Heart left ventricle (tissue), 16 donors: ENCODE measurements at regions not wholly inside any gene's neighbourhood (a gene's known extent, or its start where the extent isn't known, plus 50 kb on each side); places are given as distances from the start of the nearest gene placed in this dataset.
A peak's percentile ranks its signal among the peaks of the same experiment; 100 is the strongest.

Experiments used
- ATAC-seq, 4 donors: fragments of 200-7000 bp; cut with Tn5 transposase; one replicate each; pipeline ENCODE4 v1.9.1; 2020 to 2022; ENCODE audit warnings: moderate library complexity in 4 of 4, mild to moderate bottlenecking in 3 of 4, moderate number of reproducible peaks in 1 of 4
- DNase-seq, 5 donors: peaks; one replicate each; pipeline ENCODE4 v3.0.0-alpha.2; 2020
- H3K27ac ChIP-seq, 12 donors: fragments of 200-600 bp; sonication (generic) in 4 of 12; one replicate each; pipeline versions ENCODE4 v1.5.0 to v1.8.0; 2016 to 2022; ENCODE audit warnings: mild to moderate bottlenecking in 2 of 12
- H3K27me3 ChIP-seq, 9 donors: fragments of 200-600 bp; sonication (generic) in 2 of 9; one replicate each; pipeline versions ENCODE4 v1.5.1 to v1.8.0; 2016 to 2022; ENCODE audit warnings: mild to moderate bottlenecking in 3 of 9
- H3K36me3 ChIP-seq, 9 donors: fragments of 200-600 bp; sonication (generic) in 2 of 9; one replicate each; pipeline versions ENCODE4 v1.5.0 to v1.8.0; 2018 to 2022; ENCODE audit warnings: mild to moderate bottlenecking in 2 of 9
- H3K4me1 ChIP-seq, 12 donors: fragments of 200-600 bp; sonication (generic) in 4 of 12; one replicate each; pipeline versions ENCODE4 v1.5.0 to v1.8.0; 2016 to 2022; ENCODE audit warnings: mild to moderate bottlenecking in 3 of 12
- H3K4me3 ChIP-seq, 12 donors: fragments of 200-600 bp; sonication (generic) in 4 of 12; one replicate each; pipeline versions ENCODE4 v1.5.0 to v1.8.0; 2017 to 2022; ENCODE audit warnings: mild to moderate bottlenecking in 9 of 12, moderate library complexity in 4 of 12
- H3K9me3 ChIP-seq, 12 donors: fragments of 200-600 bp; sonication (generic) in 4 of 12; one replicate each; pipeline versions ENCODE4 v1.5.0 to v1.8.0; 2016 to 2022; ENCODE audit warnings: mild to moderate bottlenecking in 1 of 12
- CTCF ChIP-seq, 12 donors: fragments of 200-600 bp; sonication (generic) in 4 of 12; IDR thresholded peaks; one replicate each; pipeline versions ENCODE4 v1.5.0 to v1.8.0; 2018 to 2022; ENCODE audit warnings: antibody characterized with exemption in 12 of 12, mild to moderate bottlenecking in 5 of 12
- POLR2A ChIP-seq, 2 donors: fragments of 450-650 bp; IDR thresholded peaks; one replicate each; pipeline ENCODE4 v1.6.1; 2017; ENCODE audit warnings: antibody characterized with exemption in 2 of 2, mild to moderate bottlenecking in 2 of 2, moderate library complexity in 2 of 2
- WGBS, 4 donors: extraction: QIAGEN DNeasy Blood & Tissue Kit in 2 of 4; methylation state at CpG; one replicate each; pipeline versions ENCODE4 v1.1.5 to v1.1.7; 2013 to 2018; 5-methylcytosine and 5-hydroxymethylcytosine counted together
- intact Hi-C, 10 donors: fragments of 100-400 bp; cut with DNase I; formaldehyde crosslinking; loops; one replicate each; pipeline versions ENCODE4 v1.11.1 to v1.14.2; 2022
- donor health status: ischemic (EF 13 %, LVEDD 7.1; RV severe dilation, severe dysfunction).
- donor health status: healthy with polysubstance abuse.
- donor health status: DM: no; HTN: yes; CAD: no.
- donor health status: DM: no; HTN: no; CAD: no.
- donor health status: ischemic (EF 25% LVEDD 6.9; RV normal size, moderate dysfunction).
- donor health status: ischemic (EF 25% LVEDD 5.7; RV mildly dilated, moderate dysfunction).
- donor health status: healthy.
- donor health status: DM: yes; HTN: yes; CAD: no.
- donor health status: ischemic (EF 35%, LVEDD 5.7; RV mildly dilated, moderate dysfunction).
- donor health status: nonischemic (EF 11% LVEDD 7.7; RV severe dilation, severe dysfunction).
- donor health status: DM: yes; HTN: yes; CAD: no.
- donor health status: PGD.
- donor health status: ischemic (EF 29% LVEDD 5.4; RV normal size, mild dysfunction).
- donor health status: nonischemic (EF 23%, LVEDD 6.1; RV moderate dilation, normal function).

GRCh38 chr16:49967012-49967559, 57.9 kb upstream of the CNEP1R1 start:
- H3K36me3 ChIP-seq, result no peaks in the 10 kb centered on the region
- H3K27ac ChIP-seq, result no peak overlapping the region
- H3K4me3 ChIP-seq, result no peak overlapping the region
- ATAC-seq (peak; percentile 77 to 92 (median 92)), DNase-seq (peak in 4 of 5 donors; percentile 28 to 72 (median 36))
- TF ChIP-seq POLR2A (IDR thresholded peaks at IDR 0.05) (no peak), CTCF (IDR thresholded peaks at IDR 0.05) (no peak)
- H3K9me3 ChIP-seq, result no peaks in the 10 kb centered on the region
- H3K27me3 ChIP-seq, result peaks cover 0 to 21% (median 0%) of the 10 kb centered on the region in 9 donors
- intact Hi-C loops, result no loop called here
- H3K4me1 ChIP-seq, result peaks cover 0 to 18% (median 3%) of the 10 kb centered on the region in 12 donors
- 34 to 41% (median 37%) methylated on average over 5 to 6 of the region's 6 CpGs for WGBS, 4 donors

- Histone ChIP-seq H3K27me3 (peaks cover 0 to 21% (median 0%) of the 10 kb centered on the region in 9 donors), H3K27ac (no peak overlapping the region), H3K4me1 (peaks cover 0 to 18% (median 3%) of the 10 kb centered on the region in 12 donors), H3K36me3 (no peaks in the 10 kb centered on the region), H3K9me3 (no peaks in the 10 kb centered on the region), H3K4me3 (no peak overlapping the region)
- no peak for TF ChIP-seq CTCF (IDR thresholded peaks at IDR 0.05)
- intact Hi-C loops, result no loop called here
- DNase-seq (no peak), ATAC-seq (peak in 2 of 4 donors; percentile 16 to 51)
- 29 to 35% (median 33%) methylated on average over 24 of the region's 24 CpGs for WGBS, 4 donors
These were observed 55.7 kb upstream of the CNEP1R1 start for GRCh38 chr16:49969091-49970030.

- ATAC-seq (no peak), DNase-seq (no peak)
- Histone ChIP-seq H3K4me3 (no peak overlapping the region), H3K27ac (no peak overlapping the region), H3K9me3 (no peaks in the 10 kb centered on the region), H3K4me1 (peaks cover 0 to 18% (median 3%) of the 10 kb centered on the region in 12 donors), H3K36me3 (no peaks in the 10 kb centered on the region), H3K27me3 (peaks cover 0 to 21% (median 0%) of the 10 kb centered on the region in 9 donors)
- WGBS, 4 donors, result 81 to 88% (median 84%) methylated on average over 8 of the region's 8 CpGs
- intact Hi-C loops, result no loop called here
- TF ChIP-seq CTCF (IDR thresholded peaks at IDR 0.05), result no peak
- TF ChIP-seq POLR2A (IDR thresholded peaks at IDR 0.05), result no peak
These were observed 54.1 kb upstream of the CNEP1R1 start for GRCh38 chr16:49970797-49971431.

- Histone ChIP-seq H3K27ac (no peak overlapping the region), H3K4me3 (no peak overlapping the region), H3K9me3 (peaks cover 0 to 4% (median 0%) of the 10 kb centered on the region in 12 donors), H3K4me1 (peaks cover 0 to 14% (median 3%) of the 10 kb centered on the region in 12 donors), H3K27me3 (peaks cover 0 to 21% (median 0%) of the 10 kb centered on the region in 9 donors), H3K36me3 (no peaks in the 10 kb centered on the region)
- WGBS, 4 donors, result 72 to 84% (median 81%) methylated on average over 5 of the region's 5 CpGs
- ATAC-seq, result no peak
- TF ChIP-seq CTCF (IDR thresholded peaks at IDR 0.05) (no peak), POLR2A (IDR thresholded peaks at IDR 0.05) (no peak)
- intact Hi-C loops, result no loop called here
- DNase-seq, result no peak
These were observed 52.7 kb upstream of the CNEP1R1 start for GRCh38 chr16:49972280-49972679.
